Hematopoietic multipotent progenitor cell (in vitro differentiated cells): ENCODE measurements at regions not wholly inside any gene's neighbourhood (a gene's known extent, or its start where the extent isn't known, plus 50 kb on each side); places are given as distances from the start of the nearest gene placed in this dataset.

Experiments used
- DNase-seq, 3 donors: peaks; one replicate each; pipeline ENCODE4 v3.0.0-alpha.2; 2011 to 2015; ENCODE audit warnings: low read depth in 2 of 3, low spot score in 2 of 3

GRCh38 chr6:51505434-51505833, 582.0 kb downstream of the PKHD1 start:
- no peak for DNase-seq

- no peak for DNase-seq
Measured at GRCh38 chr6:51509597-51509996, 577.8 kb downstream of the PKHD1 start.

- no peak for DNase-seq
Measured at GRCh38 chr6:51511081-51511480, 576.3 kb downstream of the PKHD1 start.

GRCh38 chr6:51513891-51514747, 573.3 kb downstream of the PKHD1 start:
- no peak for DNase-seq

GRCh38 chr6:51514748-51515402, 572.5 kb downstream of the PKHD1 start:
- no peak for DNase-seq

DNA sequence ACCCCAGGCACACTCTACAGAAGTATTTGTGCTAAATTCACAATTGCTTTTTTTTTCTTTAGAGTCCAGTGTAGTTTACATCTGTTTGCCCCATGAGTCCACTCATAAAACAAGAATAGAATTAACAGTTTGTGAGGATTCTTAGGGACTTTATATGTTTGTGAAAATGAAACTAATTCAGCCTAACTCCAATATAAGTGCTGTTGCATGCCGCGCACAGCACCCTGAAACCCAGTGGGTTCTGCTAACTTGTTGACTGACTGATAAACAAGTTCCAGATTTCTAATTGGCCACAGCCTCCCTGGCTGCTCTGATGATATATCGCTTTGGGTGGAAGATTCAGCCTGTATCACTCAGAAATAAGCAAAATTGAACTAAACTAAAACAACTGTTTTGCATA, 561.4 kb downstream of the PKHD1 start:
- no peak for DNase-seq

DNA sequence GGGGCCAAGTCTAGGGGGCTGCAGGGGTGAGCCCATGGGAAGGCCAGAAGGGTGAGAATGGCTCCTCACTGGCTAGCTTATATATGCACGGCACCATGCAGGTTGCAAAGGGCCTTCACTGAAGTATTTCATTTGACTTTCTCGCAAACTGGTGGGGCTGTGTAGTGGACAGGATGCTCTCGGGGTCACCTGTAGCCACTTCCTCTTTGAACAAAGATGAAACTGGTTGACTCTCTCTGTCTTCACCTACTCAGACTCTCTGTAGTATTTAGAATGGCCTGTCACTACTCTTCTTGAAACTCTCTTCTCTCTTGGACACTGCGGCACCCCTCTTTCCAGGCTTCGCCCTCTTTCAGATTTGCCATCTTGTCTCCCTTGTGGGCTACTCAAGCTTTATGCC, 560.5 kb downstream of the PKHD1 start:
- no peak for DNase-seq

GRCh38 chr6:51528556-51528955, 558.9 kb downstream of the PKHD1 start:
- no peak for DNase-seq

- DNase-seq = no peak
Measured at GRCh38 chr6:51529240-51529639, 558.2 kb downstream of the PKHD1 start.

DNA sequence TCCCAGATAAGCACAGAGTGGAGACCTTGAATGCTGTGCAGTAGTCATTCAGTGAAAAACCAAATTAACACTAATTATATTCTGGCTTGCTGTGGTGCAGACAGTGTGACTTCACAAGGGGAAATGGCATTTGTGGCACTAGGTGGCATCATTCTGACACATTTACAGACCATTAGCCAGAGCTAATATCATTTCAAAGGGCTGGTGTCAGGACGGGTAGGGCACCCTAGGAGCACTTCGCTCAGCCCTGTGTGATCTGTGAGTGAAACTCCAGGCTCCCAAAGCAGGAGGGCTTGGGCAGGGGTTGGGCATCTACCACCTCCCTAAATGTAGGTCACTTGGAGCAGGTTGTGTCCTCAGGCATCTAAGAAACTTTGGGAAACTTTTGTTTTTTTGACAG, 555.8 kb downstream of the PKHD1 start:
- DNase-seq = no peak

DNA sequence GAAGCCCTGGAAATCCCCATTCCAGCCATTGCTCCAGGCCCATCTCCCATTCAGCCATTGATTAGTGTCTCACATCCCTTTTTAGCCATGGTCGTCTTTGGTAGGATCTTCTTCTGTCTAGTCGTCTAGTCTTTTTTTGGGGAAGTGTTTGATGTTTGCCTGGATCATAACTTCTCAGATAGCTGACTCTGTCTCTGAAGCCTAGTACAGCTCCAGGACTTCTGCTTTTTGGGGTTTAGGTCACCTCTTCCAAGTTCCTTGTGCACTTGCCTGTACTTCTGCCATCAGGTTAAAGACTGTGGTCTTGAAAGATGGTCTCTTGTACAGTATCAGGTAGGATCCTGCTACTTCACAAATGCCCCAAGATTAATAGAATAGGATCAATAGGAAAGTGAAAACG, 553.5 kb downstream of the PKHD1 start:
- peak in 1 of 3 donors; percentile 3 for DNase-seq

DNA sequence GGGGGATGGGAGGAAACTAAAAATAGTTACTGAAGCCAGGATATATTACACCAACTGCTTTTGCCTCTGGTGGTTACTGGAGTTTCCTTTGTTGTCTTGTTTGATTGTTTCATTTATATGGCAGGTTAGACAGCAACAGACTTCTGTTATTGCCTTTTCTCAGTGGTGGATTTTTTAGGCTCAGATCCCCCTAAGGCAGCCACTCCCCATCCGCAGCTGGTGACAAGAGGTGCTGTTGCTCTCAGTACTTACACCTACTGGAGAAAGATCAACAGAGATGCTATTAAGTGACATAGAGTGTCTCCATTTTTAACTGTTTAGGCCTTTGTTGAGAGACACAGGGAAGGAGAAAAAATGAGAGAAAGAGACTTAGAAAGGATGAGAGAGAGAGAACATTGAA, 552.1 kb downstream of the PKHD1 start:
- no peak for DNase-seq

DNA sequence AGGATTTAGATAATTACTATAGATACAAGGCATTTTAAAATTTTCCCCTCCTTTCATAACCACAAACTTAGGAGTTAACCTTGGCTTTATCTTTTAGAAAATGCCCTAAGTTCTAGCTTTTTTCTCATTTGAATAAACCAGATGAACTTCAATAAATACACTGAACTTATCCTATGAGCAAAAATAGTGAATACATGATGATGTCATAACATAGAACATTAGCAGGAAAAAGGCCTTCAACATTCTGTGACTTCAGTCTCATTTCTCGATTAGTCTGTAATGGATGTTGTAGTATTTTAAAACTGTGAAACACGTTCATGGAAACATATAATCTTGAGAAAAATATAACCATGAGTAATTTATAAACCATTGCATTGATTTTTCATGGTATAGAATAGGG, 550.7 kb downstream of the PKHD1 start:
- no peak for DNase-seq

GRCh38 chr6:51541847-51542246, 545.6 kb downstream of the PKHD1 start:
- peak in 1 of 3 donors; percentile 28 for DNase-seq

DNA sequence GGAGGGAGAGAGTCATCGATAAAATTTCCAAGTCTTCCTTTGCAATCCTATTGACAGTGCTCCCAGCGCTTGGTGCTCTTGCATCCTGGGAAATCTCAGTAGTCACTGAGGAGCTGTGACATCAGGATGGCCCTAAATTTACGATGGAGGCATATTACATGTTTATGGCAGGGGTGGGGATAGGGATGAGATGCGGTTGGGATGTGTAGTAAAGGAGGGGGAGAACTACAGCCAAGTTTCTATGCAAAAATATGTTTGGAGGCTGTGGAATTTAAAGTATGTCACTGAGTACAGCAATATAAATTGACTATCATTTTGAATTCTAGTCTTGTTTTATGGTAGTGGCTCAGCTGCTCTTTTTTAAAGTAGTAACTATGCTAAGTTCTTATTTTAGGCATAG, 544.9 kb downstream of the PKHD1 start:
- DNase-seq = no peak

DNA sequence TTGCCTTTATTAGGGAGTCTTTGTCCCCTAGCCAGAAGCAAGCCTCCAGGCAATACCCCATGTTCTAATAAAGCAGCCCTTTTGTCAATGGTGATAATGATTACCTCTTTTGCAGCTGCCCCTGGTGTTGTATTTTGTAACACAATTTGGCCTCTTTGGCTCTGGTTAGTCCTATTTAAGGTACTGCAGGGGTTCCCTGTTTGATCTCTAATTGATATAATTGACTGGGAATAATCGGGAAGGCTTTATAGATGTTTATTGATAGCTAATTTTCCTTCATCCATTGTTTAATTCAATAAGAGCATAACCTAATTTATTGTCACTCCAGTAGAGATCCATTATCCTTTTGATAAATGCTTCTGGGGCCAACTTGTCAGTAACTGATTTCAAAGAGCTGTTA, 537.2 kb downstream of the PKHD1 start:
- DNase-seq = no peak

DNA sequence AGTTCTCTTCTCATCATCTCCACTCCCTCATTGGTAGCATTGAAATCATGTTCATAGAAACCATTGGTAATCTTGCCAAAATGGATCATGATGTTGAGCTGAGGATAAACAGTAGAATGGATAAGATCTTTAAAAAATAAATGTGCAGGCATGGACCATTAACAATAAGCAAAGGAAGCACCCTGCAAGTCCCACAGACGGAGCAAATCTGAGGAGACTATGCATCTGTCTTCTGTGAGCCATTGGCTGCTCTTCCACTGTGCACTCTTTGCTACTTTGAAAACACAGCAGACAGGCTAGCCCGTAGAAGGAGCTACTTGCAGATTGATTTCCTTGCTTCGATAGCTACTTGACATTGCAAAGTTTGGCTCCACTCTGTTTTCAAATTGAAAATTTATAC, 535.0 kb downstream of the PKHD1 start:
- DNase-seq = no peak

GRCh38 chr6:51553246-51554015, 534.0 kb downstream of the PKHD1 start:
- DNase-seq = no peak

DNA sequence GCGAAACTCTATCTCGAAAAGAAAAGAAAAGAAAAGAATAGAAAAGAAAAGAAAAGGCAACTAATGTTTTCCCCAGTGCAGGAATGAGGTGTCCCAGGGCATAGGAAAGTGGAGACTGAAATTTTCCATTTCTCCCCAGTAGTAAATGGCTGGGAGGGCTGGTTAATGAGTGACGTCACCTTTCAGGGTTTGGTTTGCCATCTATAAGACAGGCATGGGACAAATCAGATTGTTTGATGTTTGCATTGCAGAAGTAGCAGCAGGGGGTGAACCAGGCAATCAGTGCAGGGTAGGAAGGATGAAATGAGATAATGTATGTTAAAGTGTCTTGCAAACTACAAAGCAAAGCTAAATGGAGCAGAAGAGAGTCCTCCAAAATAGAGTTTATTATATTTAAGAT, 533.4 kb downstream of the PKHD1 start:
- no peak for DNase-seq

DNA sequence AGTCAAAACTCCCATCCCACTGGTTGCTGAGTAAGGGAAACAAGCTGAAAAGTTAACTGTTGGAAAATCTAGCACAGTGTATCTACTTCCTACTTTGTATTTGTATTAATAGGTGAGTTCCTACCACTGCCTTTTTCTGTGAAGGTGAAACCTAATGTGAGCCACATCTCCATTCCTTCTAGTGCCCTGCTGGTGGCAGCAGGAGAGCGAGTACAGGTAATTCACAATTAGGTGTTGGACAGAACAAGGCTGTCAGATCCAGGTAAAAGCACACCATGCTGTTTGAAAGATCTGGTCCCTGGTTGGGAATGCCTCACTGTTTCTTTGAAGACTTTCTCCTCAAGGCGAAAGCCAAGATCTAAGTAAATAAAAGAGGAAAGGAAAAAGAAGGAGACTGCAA, 528.4 kb downstream of the PKHD1 start:
- DNase-seq = no peak

GRCh38 chr6:51562198-51562597, 525.2 kb downstream of the PKHD1 start:
- no peak for DNase-seq
